AG10803 (cell line): ENCODE measurements at regions not wholly inside any gene's neighbourhood (a gene's known extent, or its start where the extent isn't known, plus 50 kb on each side); places are given as distances from the start of the nearest gene placed in this dataset.

Source experiments
- DNase-seq: peaks from one replicate; pipeline ENCODE4 v3.0.0; 2010; ENCODE audit warnings: low read depth
- H3K4me3 ChIP-seq: 2 replicates; pipeline ENCODE4 v1.5.1; 2011; ENCODE audit warnings: mild to moderate bottlenecking, low read length, control low read depth
- TF ChIP-seq, protein P1 (sequence below): conservative IDR thresholded peaks from 2 replicates; pipeline ENCODE4 v1.5.1; 2011; ENCODE audit warnings: mild to moderate bottlenecking, low read length, control low read depth, inconsistent platforms

DNA sequence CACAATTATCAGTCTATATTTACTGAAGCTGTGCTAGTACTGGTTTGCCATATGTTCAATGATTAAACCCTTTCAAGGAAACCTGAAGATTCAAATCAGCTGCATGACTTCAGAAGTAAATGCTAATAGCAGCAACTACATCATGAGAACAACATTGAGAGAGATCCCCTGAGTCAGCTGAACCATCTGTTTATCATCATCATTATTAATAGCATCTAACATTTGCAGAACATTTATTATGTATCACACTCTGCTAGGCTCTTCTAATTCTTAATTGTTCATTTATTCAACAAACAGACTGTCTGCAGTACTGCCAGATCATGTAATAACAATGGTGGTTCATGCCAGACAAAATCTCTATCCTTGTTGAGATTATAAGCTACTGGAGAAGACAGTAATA lies 157.4 kb downstream of the KLHL28 start:
- TF ChIP-seq, protein P1, sequence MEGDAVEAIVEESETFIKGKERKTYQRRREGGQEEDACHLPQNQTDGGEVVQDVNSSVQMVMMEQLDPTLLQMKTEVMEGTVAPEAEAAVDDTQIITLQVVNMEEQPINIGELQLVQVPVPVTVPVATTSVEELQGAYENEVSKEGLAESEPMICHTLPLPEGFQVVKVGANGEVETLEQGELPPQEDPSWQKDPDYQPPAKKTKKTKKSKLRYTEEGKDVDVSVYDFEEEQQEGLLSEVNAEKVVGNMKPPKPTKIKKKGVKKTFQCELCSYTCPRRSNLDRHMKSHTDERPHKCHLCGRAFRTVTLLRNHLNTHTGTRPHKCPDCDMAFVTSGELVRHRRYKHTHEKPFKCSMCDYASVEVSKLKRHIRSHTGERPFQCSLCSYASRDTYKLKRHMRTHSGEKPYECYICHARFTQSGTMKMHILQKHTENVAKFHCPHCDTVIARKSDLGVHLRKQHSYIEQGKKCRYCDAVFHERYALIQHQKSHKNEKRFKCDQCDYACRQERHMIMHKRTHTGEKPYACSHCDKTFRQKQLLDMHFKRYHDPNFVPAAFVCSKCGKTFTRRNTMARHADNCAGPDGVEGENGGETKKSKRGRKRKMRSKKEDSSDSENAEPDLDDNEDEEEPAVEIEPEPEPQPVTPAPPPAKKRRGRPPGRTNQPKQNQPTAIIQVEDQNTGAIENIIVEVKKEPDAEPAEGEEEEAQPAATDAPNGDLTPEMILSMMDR = no peak
- no peak for DNase-seq
- H3K4me3 ChIP-seq = no peak overlapping the region

DNA sequence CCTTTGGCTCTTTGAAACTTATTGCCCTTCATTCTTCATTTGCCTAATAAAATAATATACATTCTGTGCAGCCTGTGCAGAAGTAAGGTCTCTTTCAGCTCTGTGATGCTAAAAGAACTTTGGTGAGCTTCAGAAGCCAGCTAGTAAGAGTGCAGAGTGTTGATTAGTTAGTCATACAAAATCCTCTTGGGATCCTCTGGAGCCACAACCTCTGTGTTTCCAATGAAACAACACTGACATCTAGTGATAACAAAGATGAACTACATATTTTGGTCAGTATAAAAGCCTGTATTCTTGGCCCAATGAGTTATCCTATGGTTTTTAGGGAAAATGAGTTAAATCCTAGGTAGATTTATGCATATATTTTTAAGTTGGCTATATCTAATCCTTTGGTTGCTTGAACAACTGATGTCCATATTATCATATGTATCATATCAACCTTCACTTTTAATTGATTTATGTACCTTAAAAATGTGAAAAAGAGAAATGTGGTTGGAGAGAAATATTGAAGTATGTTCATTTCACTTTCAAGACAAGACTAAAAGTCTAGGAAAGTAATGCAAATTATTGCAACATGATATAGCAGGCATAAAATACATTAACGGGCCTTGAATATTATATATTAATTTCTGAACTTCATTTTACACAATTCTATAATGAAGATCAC lies 158.4 kb downstream of the KLHL28 start:
- H3K4me3 ChIP-seq = no peak overlapping the region
- DNase-seq = peak; percentile 69
- TF ChIP-seq, protein P1 = peak; percentile 79

DNA sequence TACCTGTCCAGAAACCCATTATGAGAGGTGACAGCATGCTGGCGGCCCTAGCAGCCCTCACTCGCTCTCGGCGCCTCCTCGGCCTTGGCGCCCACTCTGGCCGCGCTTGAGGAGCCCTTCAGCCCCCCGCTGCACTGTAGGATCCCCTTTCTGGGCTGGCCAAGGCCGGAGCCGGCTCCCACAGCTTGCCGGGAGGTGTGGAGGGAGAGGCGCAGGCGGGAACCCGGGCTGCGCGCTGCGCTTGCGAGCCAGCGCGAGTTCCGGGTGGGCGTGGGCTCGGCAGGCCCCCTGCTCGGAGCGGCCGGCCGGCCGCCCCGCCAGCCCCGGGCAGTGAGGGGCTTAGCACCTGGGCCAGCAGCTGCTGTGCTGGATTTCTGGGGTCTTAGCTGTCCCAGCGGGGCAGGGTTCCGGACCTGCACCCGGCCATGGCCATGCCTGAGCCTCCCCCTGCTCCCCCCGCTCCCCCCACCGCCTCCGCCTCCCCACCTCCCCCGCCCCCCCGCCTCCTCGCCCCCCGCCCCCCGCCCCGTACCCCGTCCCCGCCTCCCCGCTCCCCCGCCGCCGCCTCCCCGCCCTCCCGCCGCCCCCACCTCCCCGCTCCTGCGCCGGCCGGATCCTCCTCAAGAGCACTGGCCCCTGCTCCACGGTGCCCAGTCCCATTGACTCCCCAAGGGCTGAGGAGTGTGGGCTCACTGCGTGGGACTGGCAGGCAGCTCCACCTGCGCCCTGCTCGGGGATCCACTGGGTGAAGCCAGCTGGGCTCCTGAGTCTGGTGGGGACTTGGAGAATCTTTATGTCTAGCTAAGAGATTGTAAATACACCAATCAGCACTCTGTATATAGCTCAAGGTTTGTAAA lies 163.1 kb downstream of the KLHL28 start:
- H3K4me3 ChIP-seq = no peak overlapping the region
- no peak for DNase-seq
- TF ChIP-seq, protein P1 = no peak

DNA sequence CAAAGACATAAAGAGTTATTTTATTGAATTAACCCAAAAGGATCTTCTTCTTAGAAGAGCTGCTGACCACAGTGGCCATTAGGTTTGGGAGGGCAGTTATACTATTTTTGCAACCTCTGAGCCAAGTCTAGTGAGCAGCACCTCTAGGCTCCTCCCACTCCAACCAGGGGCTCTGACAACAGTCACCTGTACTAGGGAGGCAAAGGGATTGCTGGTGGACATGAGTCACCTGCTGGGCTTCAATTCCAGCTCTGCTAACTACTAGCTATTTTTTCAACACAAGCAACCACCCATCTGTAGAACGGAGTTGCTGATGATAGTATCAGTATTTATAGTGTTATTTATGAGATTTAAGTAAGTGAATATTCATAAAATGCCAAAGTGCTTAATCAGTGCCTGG lies 166.0 kb downstream of the KLHL28 start:
- H3K4me3 ChIP-seq = no peak overlapping the region
- TF ChIP-seq, protein P1 = no peak
- DNase-seq = no peak

DNA sequence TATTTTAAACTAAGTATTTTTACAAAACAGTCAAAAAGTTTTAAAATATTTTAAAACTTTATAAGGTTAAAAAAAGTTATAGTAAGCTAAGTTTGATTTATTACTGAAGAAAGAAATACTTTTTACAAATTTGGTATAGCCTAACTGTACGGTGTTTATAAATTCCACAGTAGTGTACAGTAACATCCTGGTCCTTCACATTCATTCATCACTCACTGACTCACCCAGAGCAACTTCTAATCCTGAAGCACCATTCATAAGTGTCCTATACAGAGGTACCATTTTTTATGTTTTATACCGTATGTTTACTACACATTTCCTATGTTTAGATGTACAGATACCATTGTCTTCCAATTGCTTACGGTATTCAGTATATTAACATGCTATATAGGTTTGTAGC lies 170.0 kb downstream of the KLHL28 start:
- no peak for DNase-seq
- no peak overlapping the region for H3K4me3 ChIP-seq
- TF ChIP-seq, protein P1 = no peak

DNA sequence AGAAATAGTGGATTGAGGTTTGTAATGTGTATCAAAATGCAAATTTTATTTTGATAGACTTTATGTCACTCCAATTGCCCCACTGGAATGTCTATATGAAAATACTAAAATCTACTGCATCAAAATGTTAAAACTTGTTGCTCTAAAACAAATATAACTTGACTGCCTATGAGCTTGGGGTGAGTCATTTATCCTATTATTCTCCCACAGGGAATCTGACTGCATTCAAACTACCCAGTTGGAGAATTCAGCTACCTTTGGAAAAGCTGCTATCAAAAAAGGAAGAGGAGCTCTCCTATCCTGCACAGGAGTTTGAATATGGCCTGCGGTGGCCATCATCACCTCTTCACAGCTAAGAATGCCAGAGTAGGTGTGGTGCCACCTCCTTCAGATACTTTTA lies 173.1 kb downstream of the KLHL28 start:
- H3K4me3 ChIP-seq = no peak overlapping the region
- TF ChIP-seq, protein P1 = no peak
- DNase-seq = no peak

DNA sequence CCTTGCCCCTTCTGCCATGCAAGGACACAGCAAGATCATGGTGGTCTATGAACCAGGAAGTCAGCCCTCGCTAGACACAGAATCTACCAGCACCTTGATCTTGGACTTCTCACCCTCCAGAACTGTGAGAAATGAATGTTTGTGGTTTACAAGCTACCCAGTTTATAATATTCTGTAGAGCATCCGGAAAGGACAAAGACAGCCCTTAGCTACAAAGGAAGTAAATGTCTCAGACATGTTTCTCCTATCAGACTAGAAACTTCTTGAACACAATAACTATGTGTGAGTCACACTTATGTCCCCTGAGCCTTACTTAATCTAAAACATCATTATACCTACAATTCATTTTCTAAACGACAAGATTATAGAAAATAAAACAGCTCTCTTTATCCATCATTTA lies 176.7 kb downstream of the KLHL28 start:
- TF ChIP-seq, protein P1 = no peak
- DNase-seq = peak; percentile 3
- no peak overlapping the region for H3K4me3 ChIP-seq
